ENCODE measurements at regions not wholly inside any gene's neighbourhood (a gene's known extent, or its start where the extent isn't known, plus 50 kb on each side); places are given as distances from the start of the nearest gene placed in this dataset.
"Not testable (repeated sequence)": the region's sequence is repeated elsewhere in the genome, so short reads cannot be mapped to it uniquely, and the experiment has no call there.

DNA sequence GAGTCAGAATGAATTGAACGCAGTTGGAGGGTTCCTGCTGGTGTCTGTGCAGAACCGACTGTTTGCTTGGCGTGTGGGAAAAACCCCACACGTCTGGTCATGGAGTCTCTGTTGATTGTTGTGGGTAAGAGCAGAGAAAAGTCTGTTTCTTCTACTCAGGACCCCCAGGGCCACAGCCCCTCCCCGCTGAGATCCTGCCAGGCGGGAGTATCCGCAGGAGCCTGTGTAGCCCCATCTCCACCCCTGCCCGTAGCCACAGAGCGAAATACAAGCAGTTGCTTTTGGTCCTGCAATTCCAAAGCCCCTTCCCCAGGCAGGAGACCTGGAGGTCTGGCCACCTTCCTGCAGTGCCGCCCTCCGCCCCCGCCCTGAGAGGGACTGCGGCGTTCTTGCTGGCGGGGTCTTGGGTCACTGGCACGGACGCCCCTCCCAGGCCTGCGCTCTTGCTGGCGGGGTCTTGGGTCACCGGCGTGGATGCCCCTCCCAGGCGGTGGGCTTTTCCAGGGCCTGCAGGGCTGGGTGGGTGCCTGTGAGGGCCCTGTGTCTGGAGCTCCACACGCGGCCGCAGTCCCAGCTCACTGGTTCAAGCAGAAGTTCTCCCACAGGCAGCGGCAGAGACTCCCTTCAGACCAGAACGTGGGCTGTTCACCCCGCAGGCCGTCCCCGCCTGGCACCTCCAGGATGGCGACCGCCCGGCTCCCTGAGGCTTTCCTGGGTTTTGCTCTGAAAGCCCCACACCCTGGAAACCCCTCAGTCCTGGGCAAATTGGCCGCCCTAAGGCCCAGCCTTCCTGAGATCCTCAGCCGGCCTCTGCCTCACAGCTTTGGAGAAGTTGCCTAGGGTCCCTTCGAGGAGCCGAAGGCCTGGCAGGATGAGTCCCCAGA lies 76.0 kb upstream of the CTDP1 start:
- Histone ChIP-seq H3K4me1 (ENCODE audit: control insufficient read depth in 3 of 3, insufficient read depth in 3 of 3, low read length in 3 of 3) (peaks cover 0 to 5% (median under 1%) of the 10 kb centered on the region in 3 donors), H3K27me3 (ENCODE audit: control insufficient read depth in 3 of 3, insufficient read depth in 3 of 3, low read length in 3 of 3) (peaks cover 15 to 21% (median 20%) of the 10 kb centered on the region in 3 donors), H3K9ac (ENCODE audit: low read depth in 1 of 3, low read length in 3 of 3) (no peak overlapping the region), H3K27ac (ENCODE audit: low read depth, low read length) (no peak overlapping the region), H3K9me3 (ENCODE audit: control insufficient read depth in 3 of 3, low read length in 3 of 3) (no peaks in the 10 kb centered on the region), H3K4me3 (ENCODE audit: low read length in 3 of 3) (no peak overlapping the region), H3K36me3 (ENCODE audit: control insufficient read depth in 3 of 3, insufficient read depth in 3 of 3, low read length in 3 of 3) (no peaks in the 10 kb centered on the region)

DNA sequence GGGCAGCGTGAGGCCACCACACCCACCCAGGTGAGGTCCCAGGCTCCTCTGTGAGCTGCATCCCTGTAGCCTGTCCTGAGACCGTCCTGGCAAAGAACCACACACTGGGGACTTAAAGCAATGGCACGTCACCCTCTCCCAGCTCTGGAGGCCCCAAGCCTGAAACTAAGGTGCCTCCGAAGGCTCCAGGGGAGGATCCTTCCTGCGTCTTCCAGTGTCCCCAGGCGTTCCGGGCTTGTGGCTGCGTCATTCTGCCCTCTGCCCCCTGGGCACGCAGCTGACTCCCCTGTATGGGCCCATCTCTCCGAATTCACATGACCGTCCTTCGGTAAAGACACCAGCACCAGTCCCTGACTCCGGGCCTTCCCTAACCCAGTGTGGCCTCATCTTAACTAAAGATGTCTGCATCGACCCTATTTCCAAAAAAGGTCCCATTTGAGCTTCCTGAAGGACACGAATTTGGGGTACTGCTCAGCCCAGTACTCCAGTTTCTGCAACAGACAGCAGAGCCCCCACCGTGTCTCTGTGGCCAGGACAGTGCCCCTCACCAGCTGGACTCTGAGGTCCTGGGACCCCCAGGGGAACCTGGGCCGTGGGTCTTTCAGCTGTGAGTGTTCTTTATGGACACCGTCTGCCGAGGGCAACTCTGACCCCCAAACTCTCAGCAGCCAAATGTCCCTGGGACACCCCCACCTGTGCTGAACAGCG lies 75.2 kb upstream of the CTDP1 start:
- no peaks in the 10 kb centered on the region for H3K36me3 ChIP-seq (ENCODE audit: control insufficient read depth in 3 of 3, insufficient read depth in 3 of 3, low read length in 3 of 3)
- peaks cover 0 to 5% (median 0%) of the 10 kb centered on the region in 3 donors for H3K4me1 ChIP-seq (ENCODE audit: control insufficient read depth in 3 of 3, insufficient read depth in 3 of 3, low read length in 3 of 3)
- H3K9me3 ChIP-seq (ENCODE audit: control insufficient read depth in 3 of 3, low read length in 3 of 3), result no peaks in the 10 kb centered on the region
- no peak overlapping the region for H3K4me3 ChIP-seq (ENCODE audit: low read length in 3 of 3)
- no peak overlapping the region for H3K27ac ChIP-seq (ENCODE audit: low read depth, low read length)
- peaks cover 20 to 22% (median 21%) of the 10 kb centered on the region in 3 donors for H3K27me3 ChIP-seq (ENCODE audit: control insufficient read depth in 3 of 3, insufficient read depth in 3 of 3, low read length in 3 of 3)
- no peak overlapping the region for H3K9ac ChIP-seq (ENCODE audit: low read depth in 1 of 3, low read length in 3 of 3)

DNA sequence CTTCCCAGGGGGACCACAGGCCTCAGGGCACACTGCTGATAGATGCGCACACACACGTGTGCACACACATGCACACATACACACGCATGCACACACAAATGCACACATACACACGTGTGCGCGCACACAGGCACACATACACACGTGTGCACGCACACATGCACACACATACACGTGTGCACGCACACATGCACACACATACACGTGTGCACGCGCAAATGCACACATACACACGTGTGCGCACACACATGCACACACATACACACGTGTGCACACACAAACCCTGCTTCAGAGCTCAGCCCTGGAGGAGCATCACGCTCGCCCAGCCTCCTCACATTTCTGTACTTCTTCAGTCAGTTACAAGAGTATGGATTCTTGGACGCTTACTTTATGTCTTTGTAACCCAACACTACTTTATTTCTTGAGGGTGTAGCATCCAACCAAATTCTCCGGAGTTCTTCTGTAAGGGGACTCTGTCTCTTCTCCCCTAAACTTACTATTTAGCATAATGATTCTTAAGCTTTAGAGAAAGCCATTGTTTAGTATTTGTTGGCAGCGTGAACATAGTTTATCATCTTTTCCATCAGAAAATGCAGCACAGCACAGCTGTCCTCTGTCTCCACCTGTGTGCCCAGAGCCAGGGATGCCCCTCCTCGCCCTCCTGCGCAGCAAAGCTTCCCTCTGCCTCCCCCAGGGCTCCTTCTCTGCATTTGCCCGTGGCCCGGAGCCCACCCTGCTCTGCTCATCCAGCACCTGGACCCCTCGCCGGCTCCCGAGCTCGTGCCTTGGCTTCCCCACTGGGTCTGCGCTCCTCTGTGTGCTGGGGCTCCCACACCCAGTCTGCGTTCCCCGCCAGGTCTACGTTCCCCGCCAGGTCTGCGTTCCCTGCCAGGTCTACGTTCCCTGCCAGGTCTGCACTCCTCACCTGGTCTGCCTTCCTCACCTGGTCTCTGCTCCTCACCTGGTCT lies 74.4 kb upstream of the CTDP1 start:
- Histone ChIP-seq H3K27ac (ENCODE audit: low read depth, low read length) (no peak overlapping the region), H3K27me3 (ENCODE audit: control insufficient read depth in 3 of 3, insufficient read depth in 3 of 3, low read length in 3 of 3) (peaks cover 18% of the 10 kb centered on the region in 3 donors), H3K36me3 (ENCODE audit: control insufficient read depth in 3 of 3, insufficient read depth in 3 of 3, low read length in 3 of 3) (no peaks in the 10 kb centered on the region), H3K9ac (ENCODE audit: low read depth in 1 of 3, low read length in 3 of 3) (no peak overlapping the region), H3K4me1 (ENCODE audit: control insufficient read depth in 3 of 3, insufficient read depth in 3 of 3, low read length in 3 of 3) (peaks cover 0 to 5% (median 0%) of the 10 kb centered on the region in 3 donors), H3K4me3 (ENCODE audit: low read length in 3 of 3) (no peak overlapping the region), H3K9me3 (ENCODE audit: control insufficient read depth in 3 of 3, low read length in 3 of 3) (no peaks in the 10 kb centered on the region)

- not testable (repeated sequence) for H3K9ac ChIP-seq (ENCODE audit: low read depth in 1 of 3, low read length in 3 of 3); H3K27ac ChIP-seq (ENCODE audit: low read depth, low read length); H3K9me3 ChIP-seq (ENCODE audit: control insufficient read depth in 3 of 3, low read length in 3 of 3); H3K4me1 ChIP-seq (ENCODE audit: control insufficient read depth in 3 of 3, insufficient read depth in 3 of 3, low read length in 3 of 3); H3K4me3 ChIP-seq (ENCODE audit: low read length in 3 of 3); H3K36me3 ChIP-seq (ENCODE audit: control insufficient read depth in 3 of 3, insufficient read depth in 3 of 3, low read length in 3 of 3)
- peaks cover 16 to 20% (median 20%) of the 10 kb centered on the region in 3 donors for H3K27me3 ChIP-seq (ENCODE audit: control insufficient read depth in 3 of 3, insufficient read depth in 3 of 3, low read length in 3 of 3)
These were observed 73.5 kb upstream of the CTDP1 start for GRCh38 chr18:79606071-79606470.

DNA sequence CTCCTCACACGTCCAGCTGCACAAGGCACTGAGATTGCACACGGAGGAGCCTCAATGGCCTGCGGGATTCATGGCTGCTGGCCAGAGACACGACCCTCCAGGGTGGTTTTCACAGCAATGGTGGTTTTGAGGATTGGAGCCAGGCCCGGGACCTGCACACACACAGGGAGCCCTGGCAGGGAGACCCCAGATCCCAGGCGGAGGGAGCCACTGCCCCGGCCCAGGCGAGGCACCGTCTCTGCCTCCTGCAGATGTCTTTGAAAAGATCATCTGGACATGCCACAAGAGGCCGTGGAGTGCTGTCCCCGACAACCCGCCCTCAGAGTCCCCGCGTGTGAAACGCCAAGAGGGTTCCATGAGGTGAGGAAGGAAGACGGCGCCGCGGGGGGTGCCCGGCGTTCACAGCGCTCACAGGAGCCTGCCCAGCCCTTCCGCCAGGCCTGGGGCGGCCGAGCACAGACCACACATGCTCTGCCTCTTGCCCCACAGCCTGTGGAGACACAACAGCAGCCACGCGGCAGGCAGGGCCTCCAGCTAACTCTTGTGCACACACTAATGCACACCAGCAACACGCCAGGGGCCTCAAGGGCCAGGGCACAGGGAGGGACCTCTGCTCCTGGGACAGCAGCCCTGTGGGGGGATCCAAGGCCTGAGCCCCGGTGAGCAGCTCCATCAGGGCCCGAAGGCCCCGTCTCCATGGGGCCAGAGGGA lies 72.8 kb upstream of the CTDP1 start:
- Histone ChIP-seq H3K27me3 (ENCODE audit: control insufficient read depth in 3 of 3, insufficient read depth in 3 of 3, low read length in 3 of 3) (peaks cover 16 to 24% (median 20%) of the 10 kb centered on the region in 3 donors), H3K36me3 (ENCODE audit: control insufficient read depth in 3 of 3, insufficient read depth in 3 of 3, low read length in 3 of 3) (no peaks in the 10 kb centered on the region), H3K27ac (ENCODE audit: low read depth, low read length) (no peak overlapping the region), H3K4me1 (ENCODE audit: control insufficient read depth in 3 of 3, insufficient read depth in 3 of 3, low read length in 3 of 3) (peaks cover 0 to 11% (median 0%) of the 10 kb centered on the region in 3 donors), H3K9me3 (ENCODE audit: control insufficient read depth in 3 of 3, low read length in 3 of 3) (no peaks in the 10 kb centered on the region), H3K9ac (ENCODE audit: low read depth in 1 of 3, low read length in 3 of 3) (no peak overlapping the region), H3K4me3 (ENCODE audit: low read length in 3 of 3) (no peak overlapping the region)

DNA sequence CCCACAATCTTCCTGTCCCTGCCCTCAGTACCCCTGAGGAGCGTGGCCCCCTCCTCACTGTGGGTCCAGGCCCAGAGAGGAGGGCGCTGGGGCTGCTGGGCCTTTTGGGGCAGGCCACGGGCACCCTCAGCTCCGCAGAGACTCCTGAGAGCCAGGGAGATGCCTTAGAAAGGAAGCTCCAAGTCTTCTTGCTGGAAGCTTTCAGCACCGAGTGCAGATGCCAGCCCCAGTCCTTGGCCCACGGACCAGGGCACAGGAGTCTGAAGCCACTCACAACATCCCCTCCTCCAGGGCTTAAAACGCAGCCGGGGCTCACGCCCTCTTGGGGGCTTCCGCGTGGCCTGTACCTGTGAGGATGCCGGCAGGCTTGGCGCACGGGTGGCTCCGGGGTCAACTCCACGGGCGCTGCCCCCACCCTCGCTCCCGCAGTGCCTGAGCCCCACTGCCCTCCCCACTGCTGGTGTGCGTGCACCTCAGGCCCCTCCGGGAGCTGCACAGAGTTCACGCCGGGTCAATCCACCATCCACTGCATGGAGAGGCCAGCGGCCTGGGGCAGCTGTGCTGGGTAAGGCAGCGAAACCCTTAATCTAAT lies 72.1 kb upstream of the CTDP1 start:
- peaks cover 16 to 29% (median 22%) of the 10 kb centered on the region in 3 donors for H3K27me3 ChIP-seq (ENCODE audit: control insufficient read depth in 3 of 3, insufficient read depth in 3 of 3, low read length in 3 of 3)
- no peak overlapping the region for H3K9ac ChIP-seq (ENCODE audit: low read depth in 1 of 3, low read length in 3 of 3)
- no peak overlapping the region for H3K4me3 ChIP-seq (ENCODE audit: low read length in 3 of 3)

GRCh38 chr18:79608069-79608468 lies 71.5 kb upstream of the CTDP1 start:
- no peaks in the 10 kb centered on the region for H3K9me3 ChIP-seq (ENCODE audit: control insufficient read depth in 3 of 3, low read length in 3 of 3)
- no peak overlapping the region for H3K27ac ChIP-seq (ENCODE audit: low read depth, low read length)
- H3K9ac ChIP-seq (ENCODE audit: low read depth in 1 of 3, low read length in 3 of 3), result no peak overlapping the region
- H3K27me3 ChIP-seq (ENCODE audit: control insufficient read depth in 3 of 3, insufficient read depth in 3 of 3, low read length in 3 of 3), result peaks cover 21 to 30% (median 27%) of the 10 kb centered on the region in 3 donors
- no peak overlapping the region for H3K4me3 ChIP-seq (ENCODE audit: low read length in 3 of 3)
- peaks cover 0 to 5% (median 0%) of the 10 kb centered on the region in 3 donors for H3K4me1 ChIP-seq (ENCODE audit: control insufficient read depth in 3 of 3, insufficient read depth in 3 of 3, low read length in 3 of 3)
- no peaks in the 10 kb centered on the region for H3K36me3 ChIP-seq (ENCODE audit: control insufficient read depth in 3 of 3, insufficient read depth in 3 of 3, low read length in 3 of 3)

More for the DNA sequence above, 72.1 kb upstream of the CTDP1 start:
- H3K9me3 ChIP-seq (ENCODE audit: control insufficient read depth in 3 of 3, low read length in 3 of 3), result no peaks in the 10 kb centered on the region
- H3K27ac ChIP-seq (ENCODE audit: low read depth, low read length), result no peak overlapping the region
- H3K4me1 ChIP-seq (ENCODE audit: control insufficient read depth in 3 of 3, insufficient read depth in 3 of 3, low read length in 3 of 3), result peaks cover 0 to 9% (median 0%) of the 10 kb centered on the region in 3 donors
- H3K36me3 ChIP-seq (ENCODE audit: control insufficient read depth in 3 of 3, insufficient read depth in 3 of 3, low read length in 3 of 3), result no peaks in the 10 kb centered on the region

DNA sequence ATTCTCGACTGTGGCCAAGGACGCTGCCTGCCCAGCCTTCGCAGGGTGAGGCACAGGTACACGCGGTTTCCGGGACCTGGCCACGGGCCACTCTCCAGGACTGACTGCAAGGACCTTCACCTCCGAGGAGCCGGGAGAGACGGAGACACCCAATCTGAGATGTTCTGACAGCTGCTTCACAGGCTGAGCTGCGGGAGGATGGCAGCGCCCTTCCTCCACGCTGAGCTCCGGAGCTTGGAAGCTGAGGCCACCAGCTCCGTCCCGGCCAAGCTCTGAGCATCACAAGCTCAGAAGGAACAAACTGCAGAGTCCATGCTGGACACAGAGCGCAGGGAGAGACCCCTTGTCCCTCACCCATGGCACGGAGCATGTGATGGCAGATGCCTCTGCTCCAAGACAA lies 71.1 kb upstream of the CTDP1 start:
- no peak overlapping the region for H3K27ac ChIP-seq (ENCODE audit: low read depth, low read length)
- no peaks in the 10 kb centered on the region for H3K9me3 ChIP-seq (ENCODE audit: control insufficient read depth in 3 of 3, low read length in 3 of 3)
- no peaks in the 10 kb centered on the region for H3K36me3 ChIP-seq (ENCODE audit: control insufficient read depth in 3 of 3, insufficient read depth in 3 of 3, low read length in 3 of 3)
- H3K9ac ChIP-seq (ENCODE audit: low read depth in 1 of 3, low read length in 3 of 3), result no peak overlapping the region
- H3K4me3 ChIP-seq (ENCODE audit: low read length in 3 of 3), result no peak overlapping the region
- H3K27me3 ChIP-seq (ENCODE audit: control insufficient read depth in 3 of 3, insufficient read depth in 3 of 3, low read length in 3 of 3), result peaks cover 25 to 31% (median 27%) of the 10 kb centered on the region in 3 donors
- peaks cover 0 to 5% (median 0%) of the 10 kb centered on the region in 3 donors for H3K4me1 ChIP-seq (ENCODE audit: control insufficient read depth in 3 of 3, insufficient read depth in 3 of 3, low read length in 3 of 3)

Data from skeletal muscle tissue (tissue), 3 donors.